ENCODE measurements at regions not wholly inside any gene's neighbourhood (a gene's known extent, or its start where the extent isn't known, plus 50 kb on each side); places are given as distances from the start of the nearest gene placed in this dataset.

GRCh38 chr5:128895122-128895521, 70.2 kb upstream of the SLC27A6 start:
- TF ChIP-seq CTCF (IDR thresholded peaks at IDR 0.05) (no peak), POLR2A (IDR thresholded peaks at IDR 0.05) (no peak), POLR2AphosphoS5 (IDR thresholded peaks at IDR 0.05) (no peak), EP300 (IDR thresholded peaks at IDR 0.05) (no peak)
